GM12892 (cell line): ENCODE measurements at regions not wholly inside any gene's neighbourhood (a gene's known extent, or its start where the extent isn't known, plus 50 kb on each side); places are given as distances from the start of the nearest gene placed in this dataset.

Experiments used
- POLR2A ChIP-seq: IDR thresholded peaks from 2 replicates; pipeline ENCODE4 v1.6.1; 2011; ENCODE audit warnings: low read depth, low read length, control low read depth
- TAF1 ChIP-seq: IDR thresholded peaks from 2 replicates; pipeline ENCODE4 v1.6.1; 2011; ENCODE audit warnings: low read depth, mild to moderate bottlenecking, control low read depth, low read length, borderline replicate concordance

GRCh38 chr11:90407350-90407749 is 184.5 kb upstream of the CHORDC1 start:
- no peak for TF ChIP-seq POLR2A
- TF ChIP-seq TAF1, result no peak
